ENCODE measurements at regions not wholly inside any gene's neighbourhood (a gene's known extent, or its start where the extent isn't known, plus 50 kb on each side); places are given as distances from the start of the nearest gene placed in this dataset.

GRCh38 chr1:213452501-213452900, 401.5 kb downstream of the RPS6KC1 start:
- TF ChIP-seq SP1 (IDR thresholded peaks at IDR 0.05) (no peak), FOXA1 (IDR thresholded peaks at IDR 0.05) (no peak), ELF4 (IDR thresholded peaks at IDR 0.05) (no peak), PKNOX1 (IDR thresholded peaks at IDR 0.05) (no peak), SUZ12 (IDR thresholded peaks at IDR 0.05) (no peak), ZNF384 (IDR thresholded peaks at IDR 0.05) (no peak), TARDBP (IDR thresholded peaks at IDR 0.05) (no peak), BHLHE40 (IDR thresholded peaks at IDR 0.05; ENCODE audit: borderline replicate concordance) (no peak), CTBP1 (IDR thresholded peaks at IDR 0.05; ENCODE audit: borderline replicate concordance) (no peak), ARNT (IDR thresholded peaks at IDR 0.05) (no peak), NFRKB (IDR thresholded peaks at IDR 0.05) (no peak)
